WTC11 (cell line): ENCODE measurements at regions not wholly inside any gene's neighbourhood (a gene's known extent, or its start where the extent isn't known, plus 50 kb on each side); places are given as distances from the start of the nearest gene placed in this dataset.

Experiments used
- ATAC-seq: fragments of 200-7000 bp; cut with Tn5 transposase; 2 replicates; pipeline ENCODE4 v1.10.0; 2021; ENCODE audit warnings: mild to moderate bottlenecking, moderate library complexity
- CTCF ChIA-PET: fragments of 300-600 bp; sonication (Branson Sonifier 250); formaldehyde crosslinking; loops from one replicate; lab custom pipeline; 2021; ENCODE audit warnings: antibody characterized with exemption; lab: Charles Lee
- POLR2A ChIA-PET: fragments of 350-600 bp; sonication (Branson Sonifier 250); formaldehyde crosslinking; loops from one replicate; lab custom pipeline; 2021; ENCODE audit warnings: antibody characterized with exemption; lab: Charles Lee
- DNase-seq: peaks from one replicate; pipeline ENCODE4 v3.0.0; 2021; ENCODE audit warnings: low spot score
- H3K27ac Mint-ChIP-seq: 2 replicates; pipeline ENCODE4 v1.8.0; 2021; ENCODE audit warnings: mixed read lengths
- H3K27me3 Mint-ChIP-seq: 2 replicates; pipeline ENCODE4 v1.8.0; 2021; ENCODE audit warnings: low read depth, mild to moderate bottlenecking, moderate library complexity, mixed read lengths
- H3K36me3 Mint-ChIP-seq: 2 replicates; pipeline ENCODE4 v1.8.0; 2021; ENCODE audit warnings: mixed read lengths
- H3K4me1 Mint-ChIP-seq: 2 replicates; pipeline ENCODE4 v1.8.0; 2022; ENCODE audit warnings: mixed read lengths
- H3K4me3 Mint-ChIP-seq: 2 replicates; pipeline ENCODE4 v1.8.0; 2021; ENCODE audit warnings: mild to moderate bottlenecking, moderate library complexity, mixed read lengths
- H3K9me3 Mint-ChIP-seq: 2 replicates; pipeline ENCODE4 v1.8.0; 2021; ENCODE audit warnings: mixed read lengths
- AR ChIP-seq: fragments of 250-450 bp; sonication (Bioruptor Pico); IDR thresholded peaks from 2 replicates; pipeline ENCODE4 v1.9.0; 2021; ENCODE audit warnings: mild to moderate bottlenecking
- ATF6 ChIP-seq: sonication (generic); formaldehyde crosslinking; IDR thresholded peaks from 2 replicates; pipeline ENCODE4 v1.8.1; 2023; ENCODE audit warnings: mild to moderate bottlenecking, missing genetic modification reagents
- CBFB ChIP-seq: sonication (generic); formaldehyde crosslinking; IDR thresholded peaks from 2 replicates; pipeline ENCODE4 v1.8.1; 2022; ENCODE audit warnings: mild to moderate bottlenecking, low read depth, missing genetic modification reagents
- CREB1 ChIP-seq: sonication (generic); formaldehyde crosslinking; IDR thresholded peaks from 2 replicates; pipeline ENCODE4 v1.8.0; 2023; ENCODE audit warnings: mild to moderate bottlenecking, missing genetic modification reagents
- E2F1 ChIP-seq: sonication (generic); formaldehyde crosslinking; IDR thresholded peaks from 2 replicates; pipeline ENCODE4 v1.8.0; 2022; ENCODE audit warnings: mild to moderate bottlenecking, missing genetic modification reagents
- ERG ChIP-seq: fragments of 250-450 bp; sonication (Bioruptor Pico); IDR thresholded peaks from 2 replicates; pipeline ENCODE4 v1.8.0; 2021; ENCODE audit warnings: mild to moderate bottlenecking
- ESRRA ChIP-seq: sonication (generic); formaldehyde crosslinking; IDR thresholded peaks from 2 replicates; pipeline ENCODE4 v1.8.1; 2022; ENCODE audit warnings: mild to moderate bottlenecking, missing genetic modification reagents, borderline replicate concordance
- GTF2I ChIP-seq: fragments of 250-450 bp; sonication (Bioruptor Pico); conservative IDR thresholded peaks from 2 replicates; pipeline ENCODE4 v1.4.0; 2021; ENCODE audit warnings: mild to moderate bottlenecking
- HMGA2 ChIP-seq: fragments of 250-450 bp; sonication (Bioruptor Pico); IDR thresholded peaks from 2 replicates; pipeline ENCODE4 v1.4.0; 2021; ENCODE audit warnings: mild to moderate bottlenecking, moderate library complexity
- JAZF1 ChIP-seq: fragments of 250-450 bp; sonication (Bioruptor Pico); IDR thresholded peaks from 2 replicates; pipeline ENCODE4 v1.9.0; 2021; ENCODE audit warnings: moderate library complexity, mild to moderate bottlenecking, inconsistent platforms
- MLX ChIP-seq: sonication (generic); formaldehyde crosslinking; IDR thresholded peaks from 2 replicates; pipeline ENCODE4 v1.8.1; 2023; ENCODE audit warnings: mild to moderate bottlenecking, missing genetic modification reagents, moderate library complexity
- NFE2L1 ChIP-seq: sonication (generic); formaldehyde crosslinking; IDR thresholded peaks from 2 replicates; pipeline ENCODE4 v1.8.1; 2023; ENCODE audit warnings: missing genetic modification reagents
- NR3C1 ChIP-seq: sonication (generic); formaldehyde crosslinking; conservative IDR thresholded peaks from 2 replicates; pipeline ENCODE4 v1.8.1; 2023; ENCODE audit warnings: low read depth, mild to moderate bottlenecking, missing genetic modification reagents
- RORB ChIP-seq: fragments of 250-450 bp; sonication (Bioruptor Pico); IDR thresholded peaks from 2 replicates; pipeline ENCODE4 v1.9.0; 2021; ENCODE audit warnings: mild to moderate bottlenecking
- ZBTB21 ChIP-seq: sonication (generic); formaldehyde crosslinking; IDR thresholded peaks from 2 replicates; pipeline ENCODE4 v1.8.1; 2023; ENCODE audit warnings: mild to moderate bottlenecking, missing genetic modification reagents, borderline replicate concordance
- ZNF121 ChIP-seq: sonication (generic); formaldehyde crosslinking; IDR thresholded peaks from 2 replicates; pipeline ENCODE4 v1.8.0; 2023; ENCODE audit warnings: missing genetic modification reagents
- ZNF263 ChIP-seq: sonication (generic); formaldehyde crosslinking; IDR thresholded peaks from 2 replicates; pipeline ENCODE4 v1.8.1; 2022; ENCODE audit warnings: low read depth, mild to moderate bottlenecking, moderate library complexity, missing genetic modification reagents
- ZNF281 ChIP-seq: sonication (generic); formaldehyde crosslinking; IDR thresholded peaks from 2 replicates; pipeline ENCODE4 v1.8.0; 2023; ENCODE audit warnings: mild to moderate bottlenecking, missing genetic modification reagents
- ZNF416 ChIP-seq: fragments of 250-450 bp; sonication (Bioruptor Pico); IDR thresholded peaks from 2 replicates; pipeline ENCODE4 v1.9.0; 2021; ENCODE audit warnings: mild to moderate bottlenecking, inconsistent platforms

GRCh38 chrX:149370097-149370496 is 135.0 kb downstream of the IDS start:
- ChIA-PET CTCF (no interaction called here), POLR2A (no interaction called here)
- no peaks in the 10 kb centered on the region for H3K36me3 Mint-ChIP-seq
- no peak overlapping the region for H3K4me3 Mint-ChIP-seq
- no peak for DNase-seq
- H3K27ac Mint-ChIP-seq: no peak overlapping the region
- H3K4me1 Mint-ChIP-seq: peaks cover 4% of the 10 kb centered on the region; the same call in 1 of the 2 replicates
- H3K27me3 Mint-ChIP-seq: no peaks in the 10 kb centered on the region
- H3K9me3 Mint-ChIP-seq: no peaks in the 10 kb centered on the region
- ATAC-seq: no peak
- TF ChIP-seq AR (CRISPR knock-in tag): no peak
- no peak for TF ChIP-seq CREB1 (CRISPR knock-in tag)
- TF ChIP-seq NFE2L1 (CRISPR knock-in tag): no peak
- no peak for TF ChIP-seq E2F1 (CRISPR knock-in tag)
- TF ChIP-seq ZNF121 (CRISPR knock-in tag): no peak
- TF ChIP-seq MLX (CRISPR knock-in tag): no peak
- TF ChIP-seq GTF2I (CRISPR knock-in tag): no peak
- TF ChIP-seq JAZF1: no peak
- no peak for TF ChIP-seq CBFB (CRISPR knock-in tag)
- no peak for TF ChIP-seq ESRRA (CRISPR knock-in tag)
- TF ChIP-seq ERG (CRISPR knock-in tag): no peak
- no peak for TF ChIP-seq ATF6 (CRISPR knock-in tag)
- no peak for TF ChIP-seq RORB (CRISPR knock-in tag)
- TF ChIP-seq ZNF281 (CRISPR knock-in tag): no peak
- TF ChIP-seq ZNF416 (CRISPR knock-in tag): no peak
- no peak for TF ChIP-seq HMGA2
- TF ChIP-seq ZNF263 (CRISPR knock-in tag): no peak
- no peak for TF ChIP-seq ZBTB21 (CRISPR knock-in tag)
- TF ChIP-seq NR3C1 (CRISPR knock-in tag): no peak
